Limb (tissue), 2 donors: ENCODE measurements at regions not wholly inside any gene's neighbourhood (a gene's known extent, or its start where the extent isn't known, plus 50 kb on each side); places are given as distances from the start of the nearest gene placed in this dataset.
"Not testable (repeated sequence)": the region's sequence is repeated elsewhere in the genome, so short reads cannot be mapped to it uniquely, and the experiment has no call there.

ENCODE experiments used
- DNase-seq, 2 donors: peaks; one replicate each; pipeline ENCODE4 v3.0.0-alpha.2; 2016; ENCODE audit errors: extremely low spot score in 2 of 2

GRCh38 chr13:88217372-88217771, 546.2 kb downstream of the SLITRK5 start:
- no peak for DNase-seq

- no peak for DNase-seq
These were observed 546.7 kb downstream of the SLITRK5 start for GRCh38 chr13:88217883-88218282.

- DNase-seq, result no peak
These were observed 552.8 kb downstream of the SLITRK5 start for GRCh38 chr13:88223958-88224357.

GRCh38 chr13:88235441-88235840, 564.3 kb downstream of the SLITRK5 start:
- no peak for DNase-seq

GRCh38 chr13:88246239-88246638, 575.1 kb downstream of the SLITRK5 start:
- DNase-seq, result no peak

GRCh38 chr13:88248393-88248792, 577.2 kb downstream of the SLITRK5 start:
- no peak for DNase-seq

GRCh38 chr13:88257706-88258105, 586.5 kb downstream of the SLITRK5 start:
- no peak for DNase-seq

- DNase-seq, result no peak
These were observed 592.6 kb downstream of the SLITRK5 start for GRCh38 chr13:88263808-88264207.

GRCh38 chr13:88281841-88282240, 610.7 kb downstream of the SLITRK5 start:
- DNase-seq, result no peak

GRCh38 chr13:88285329-88285728, 614.2 kb downstream of the SLITRK5 start:
- DNase-seq, result no peak

GRCh38 chr13:88288326-88288725, 617.2 kb downstream of the SLITRK5 start:
- DNase-seq, result no peak

- DNase-seq, result not testable (repeated sequence)
These were observed 620.6 kb downstream of the SLITRK5 start for GRCh38 chr13:88291731-88292130.

- no peak for DNase-seq
These were observed 623.2 kb downstream of the SLITRK5 start for GRCh38 chr13:88294368-88294767.

GRCh38 chr13:88303157-88303556, 632.0 kb downstream of the SLITRK5 start:
- DNase-seq, result no peak

- DNase-seq, result no peak
These were observed 632.4 kb downstream of the SLITRK5 start for GRCh38 chr13:88303605-88304004.

- DNase-seq, result no peak
These were observed 643.3 kb downstream of the SLITRK5 start for GRCh38 chr13:88314496-88314895.

GRCh38 chr13:88329066-88329465, 657.9 kb downstream of the SLITRK5 start:
- no peak for DNase-seq

- DNase-seq, result no peak
These were observed 668.1 kb downstream of the SLITRK5 start for GRCh38 chr13:88339271-88339741.

- no peak for DNase-seq
These were observed 674.1 kb downstream of the SLITRK5 start for GRCh38 chr13:88345171-88345847.

GRCh38 chr13:88360761-88361160, 689.6 kb downstream of the SLITRK5 start:
- DNase-seq, result no peak

GRCh38 chr13:88369866-88370265, 698.7 kb downstream of the SLITRK5 start:
- no peak for DNase-seq

- no peak for DNase-seq
These were observed 705.7 kb downstream of the SLITRK5 start for GRCh38 chr13:88376760-88377388.

GRCh38 chr13:88377852-88378251, 706.7 kb downstream of the SLITRK5 start:
- DNase-seq, result no peak
